GM23338 (cell line): ENCODE measurements at regions not wholly inside any gene's neighbourhood (a gene's known extent, or its start where the extent isn't known, plus 50 kb on each side); places are given as distances from the start of the nearest gene placed in this dataset.

Experiments
- CREB1 ChIP-seq: fragments of 250-450 bp; sonication (Bioruptor Pico); IDR thresholded peaks from 2 replicates; pipeline ENCODE4 v1.5.0; 2020; ENCODE audit warnings: low read depth, mild to moderate bottlenecking, moderate library complexity
- CTCF ChIP-seq, 2 experiments: fragments of 200-600 bp in 1 of 2; sonication (generic) in 1 of 2; conservative IDR thresholded peaks; 2 replicates each; pipeline versions ENCODE4 v1.5.1 to v1.6.1; 2016 to 2017; ENCODE audit warnings: antibody characterized with exemption in 2 of 2, low read depth in 2 of 2, mild to moderate bottlenecking in 2 of 2, moderate library complexity in 1 of 2
- ETS1 ChIP-seq: IDR thresholded peaks from 2 replicates; pipeline ENCODE4 v1.6.1; 2016; ENCODE audit warnings: antibody characterized with exemption
- EZH2 ChIP-seq: fragments of 200-600 bp; sonication (generic); IDR thresholded peaks from one replicate; pipeline ENCODE4 v1.8.0; 2017; ENCODE audit warnings: antibody characterized with exemption, mild to moderate bottlenecking, low read depth; ENCODE audit not compliant: unreplicated experiment
- EZH2phosphoT487 ChIP-seq: fragments of 200-600 bp; sonication (generic); IDR thresholded peaks from one replicate; pipeline ENCODE4 v1.8.1; 2018; ENCODE audit warnings: antibody characterized with exemption; ENCODE audit not compliant: unreplicated experiment
- JUNB ChIP-seq: IDR thresholded peaks from one replicate; pipeline ENCODE4 v1.6.1; 2016; ENCODE audit warnings: antibody characterized with exemption; ENCODE audit not compliant: unreplicated experiment
- NANOG ChIP-seq: IDR thresholded peaks from 2 replicates; pipeline ENCODE4 v1.6.1; 2016; ENCODE audit warnings: antibody characterized with exemption, borderline replicate concordance
- POLR2AphosphoS5 ChIP-seq: IDR thresholded peaks from 2 replicates; pipeline ENCODE4 v1.6.1; 2016; ENCODE audit warnings: antibody characterized with exemption, low read depth
- REST ChIP-seq: IDR thresholded peaks from one replicate; pipeline ENCODE4 v1.6.1; 2018; ENCODE audit warnings: antibody characterized with exemption; ENCODE audit not compliant: unreplicated experiment
- ZNF114 ChIP-seq: fragments of 250-450 bp; sonication (Bioruptor Pico); IDR thresholded peaks from 2 replicates; pipeline ENCODE4 v1.5.0; 2020; ENCODE audit warnings: mild to moderate bottlenecking, moderate library complexity
- ZNF331 ChIP-seq: fragments of 250-450 bp; sonication (Bioruptor Pico); IDR thresholded peaks from 2 replicates; pipeline ENCODE4 v1.5.0; 2020; ENCODE audit warnings: low read depth, mild to moderate bottlenecking, moderate library complexity

GRCh38 chrX:134741746-134742145 is 55.3 kb downstream of the PABIR2 start:
- no peak for TF ChIP-seq CTCF (conservative IDR thresholded peaks at IDR 0.05; ENCODE audit: low read depth in 2 of 2)
- TF ChIP-seq EZH2 = no peak
- TF ChIP-seq ZNF331 (CRISPR knock-in tag) = no peak
- no peak for TF ChIP-seq REST
- no peak for TF ChIP-seq ETS1
- TF ChIP-seq CREB1 (CRISPR knock-in tag) = no peak
- no peak for TF ChIP-seq JUNB
- TF ChIP-seq POLR2AphosphoS5 = no peak
- no peak for TF ChIP-seq EZH2phosphoT487
- no peak for TF ChIP-seq NANOG
- TF ChIP-seq ZNF114 (CRISPR knock-in tag) = no peak
